ENCODE measurements at regions not wholly inside any gene's neighbourhood (a gene's known extent, or its start where the extent isn't known, plus 50 kb on each side); places are given as distances from the start of the nearest gene placed in this dataset.

DNA sequence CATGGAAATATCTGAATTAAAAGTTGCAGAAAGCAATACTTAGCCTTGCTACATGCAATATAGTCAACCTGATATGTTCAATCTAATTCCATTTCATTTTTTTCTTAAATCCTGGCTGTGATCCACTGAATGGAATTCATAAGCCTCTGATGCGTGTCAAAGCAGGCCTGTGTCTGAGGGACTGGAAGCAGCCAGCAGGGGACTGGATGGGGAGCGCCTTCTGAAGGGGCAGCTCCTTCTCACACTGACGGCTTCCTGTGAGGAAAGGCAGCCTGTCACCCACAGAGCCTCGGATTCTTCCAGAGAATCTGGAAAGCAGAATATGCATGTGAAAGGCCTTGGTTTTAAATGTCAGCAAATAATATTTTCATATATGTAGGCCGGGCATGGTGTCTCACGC, 73.5 kb downstream of the KCNF1 start:
- Histone ChIP-seq H2BK5ac (ENCODE audit: low read depth, low read length, poor library complexity) (no peak overlapping the region), H2AFZ (ENCODE audit: insufficient read depth, low read length, poor library complexity) (no peak overlapping the region), H4K8ac (ENCODE audit: low read depth, low read length) (no peak overlapping the region), H2BK12ac (ENCODE audit: low read length) (no peak overlapping the region), H3K36me3 (ENCODE audit: control insufficient read depth in 1 of 2, insufficient read depth in 2 of 2, low read length in 2 of 2) (no peaks in the 10 kb centered on the region), H3K14ac (ENCODE audit: low read length) (no peak overlapping the region), H4K91ac (ENCODE audit: low read depth, low read length) (no peak overlapping the region), H3K4me2 (ENCODE audit: low read length) (no peak overlapping the region), H3K23ac (ENCODE audit: low read length) (no peak overlapping the region), H3K4ac (ENCODE audit: low read depth, low read length) (no peak overlapping the region), H3K79me1 (ENCODE audit: low read length) (no peaks in the 10 kb centered on the region), H3K4me1 (ENCODE audit: control insufficient read depth in 1 of 2, insufficient read depth in 2 of 2, low read length in 2 of 2) (no peaks in the 10 kb centered on the region), H3K18ac (ENCODE audit: low read length) (no peak overlapping the region), H3K79me2 (ENCODE audit: control insufficient read depth, insufficient read depth, low read length, poor library complexity) (no peaks in the 10 kb centered on the region), H3K9me3 (ENCODE audit: insufficient read depth, low read depth, low read length) (no peaks in the 10 kb centered on the region), H2AK5ac (ENCODE audit: low read length) (no peak overlapping the region), H3K27ac (ENCODE audit: low read depth, low read length) (no peak overlapping the region), H2BK120ac (ENCODE audit: insufficient read depth, low read length, poor library complexity) (no peak overlapping the region), H3K27me3 (ENCODE audit: insufficient read depth, low read length) (no peaks in the 10 kb centered on the region), H3K4me3 (ENCODE audit: low read depth, low read length) (no peak overlapping the region), H3K9ac (ENCODE audit: low read length) (no peak overlapping the region), H4K12ac (ENCODE audit: low read depth, low read length) (no peak overlapping the region)
- no peak for DNase-seq
- no CpG with 5 or more reads among the region's 6 CpGs for WGBS (ENCODE audit: extremely low coverage, insufficient coverage, insufficient read length)

DNA sequence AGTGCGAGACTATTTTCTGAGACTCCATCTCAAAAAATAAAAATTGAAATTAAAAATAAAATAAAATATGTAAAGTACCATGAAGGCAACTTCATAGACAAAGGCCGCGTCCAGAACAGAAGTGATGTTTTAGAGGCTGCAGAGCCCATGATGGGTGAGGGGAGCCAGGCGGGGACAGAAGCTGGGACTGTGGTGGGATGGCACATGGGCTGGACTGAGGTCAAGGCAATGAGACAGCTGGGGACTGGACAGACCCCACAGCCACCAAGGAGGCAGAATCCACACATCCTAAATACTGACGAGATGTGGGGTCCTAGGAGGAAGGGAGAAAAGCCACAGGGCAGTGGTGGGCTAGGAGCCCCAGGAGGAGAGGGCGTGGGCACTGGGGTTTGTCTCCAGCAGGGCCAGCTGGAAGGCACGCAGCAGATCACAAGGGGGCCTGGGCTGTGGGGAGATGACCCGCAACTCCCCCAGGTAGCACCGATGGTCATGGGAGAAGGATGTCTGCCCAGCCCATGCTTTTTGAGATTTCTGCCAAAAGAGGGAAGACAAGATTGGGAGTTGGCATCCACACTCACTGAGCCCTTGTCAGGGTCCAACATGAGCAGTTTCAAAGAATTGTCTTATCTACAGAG, 74.3 kb downstream of the KCNF1 start:
- WGBS (ENCODE audit: extremely low coverage, insufficient coverage, insufficient read length): no CpG with 5 or more reads among the region's 9 CpGs
- no peaks in the 10 kb centered on the region for H3K79me2 ChIP-seq (ENCODE audit: control insufficient read depth, insufficient read depth, low read length, poor library complexity)
- H2BK120ac ChIP-seq (ENCODE audit: insufficient read depth, low read length, poor library complexity): no peak overlapping the region
- H2BK5ac ChIP-seq (ENCODE audit: low read depth, low read length, poor library complexity): no peak overlapping the region
- H3K18ac ChIP-seq (ENCODE audit: low read length): no peak overlapping the region
- no peaks in the 10 kb centered on the region for H3K27me3 ChIP-seq (ENCODE audit: insufficient read depth, low read length)
- H2BK12ac ChIP-seq (ENCODE audit: low read length): no peak overlapping the region
- H3K9me3 ChIP-seq (ENCODE audit: insufficient read depth, low read depth, low read length): no peaks in the 10 kb centered on the region
- H3K9ac ChIP-seq (ENCODE audit: low read length): no peak overlapping the region
- H3K79me1 ChIP-seq (ENCODE audit: low read length): no peaks in the 10 kb centered on the region
- no peaks in the 10 kb centered on the region for H3K4me1 ChIP-seq (ENCODE audit: control insufficient read depth in 1 of 2, insufficient read depth in 2 of 2, low read length in 2 of 2)
- no peak overlapping the region for H2AFZ ChIP-seq (ENCODE audit: insufficient read depth, low read length, poor library complexity)
- H3K4me2 ChIP-seq (ENCODE audit: low read length): no peak overlapping the region
- H4K12ac ChIP-seq (ENCODE audit: low read depth, low read length): no peak overlapping the region
- H2AK5ac ChIP-seq (ENCODE audit: low read length): no peak overlapping the region
- no peak overlapping the region for H3K23ac ChIP-seq (ENCODE audit: low read length)
- DNase-seq: no peak
- no peak overlapping the region for H3K27ac ChIP-seq (ENCODE audit: low read depth, low read length)
- no peak overlapping the region for H3K4ac ChIP-seq (ENCODE audit: low read depth, low read length)
- H3K4me3 ChIP-seq (ENCODE audit: low read depth, low read length): peak overlapping the region; percentile 3
- H4K91ac ChIP-seq (ENCODE audit: low read depth, low read length): no peak overlapping the region
- no peak overlapping the region for H4K8ac ChIP-seq (ENCODE audit: low read depth, low read length)
- H3K36me3 ChIP-seq (ENCODE audit: control insufficient read depth in 1 of 2, insufficient read depth in 2 of 2, low read length in 2 of 2): no peaks in the 10 kb centered on the region
- H3K14ac ChIP-seq (ENCODE audit: low read length): no peak overlapping the region

DNA sequence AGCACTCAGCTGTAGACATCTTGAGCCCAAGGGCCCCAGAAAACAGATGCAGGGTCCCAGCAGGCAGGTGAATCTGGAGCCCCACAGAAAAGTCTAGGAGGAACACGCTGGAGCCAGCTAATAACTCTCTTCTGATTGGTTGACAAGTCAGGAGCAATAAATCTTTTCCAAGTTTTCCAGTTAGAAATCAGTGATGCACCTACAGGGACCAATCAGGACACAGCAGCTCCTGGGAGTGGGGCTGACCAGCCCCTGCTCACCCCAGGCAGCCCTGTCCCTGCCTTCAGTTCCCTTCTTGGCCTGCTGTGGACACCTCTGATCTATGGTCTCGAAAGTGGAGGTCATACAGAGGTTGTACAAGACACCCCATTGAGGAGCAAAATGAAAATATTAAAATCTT, 75.7 kb downstream of the KCNF1 start:
- no peak overlapping the region for H4K8ac ChIP-seq (ENCODE audit: low read depth, low read length)
- no peak for DNase-seq
- no peak overlapping the region for H3K23ac ChIP-seq (ENCODE audit: low read length)
- H2AFZ ChIP-seq (ENCODE audit: insufficient read depth, low read length, poor library complexity): no peak overlapping the region
- H3K4me1 ChIP-seq (ENCODE audit: control insufficient read depth in 1 of 2, insufficient read depth in 2 of 2, low read length in 2 of 2): no peaks in the 10 kb centered on the region
- H3K79me2 ChIP-seq (ENCODE audit: control insufficient read depth, insufficient read depth, low read length, poor library complexity): no peaks in the 10 kb centered on the region
- no peak overlapping the region for H4K12ac ChIP-seq (ENCODE audit: low read depth, low read length)
- H3K18ac ChIP-seq (ENCODE audit: low read length): no peak overlapping the region
- no peak overlapping the region for H3K4me3 ChIP-seq (ENCODE audit: low read depth, low read length)
- no peaks in the 10 kb centered on the region for H3K27me3 ChIP-seq (ENCODE audit: insufficient read depth, low read length)
- H3K4ac ChIP-seq (ENCODE audit: low read depth, low read length): no peak overlapping the region
- no peak overlapping the region for H4K91ac ChIP-seq (ENCODE audit: low read depth, low read length)
- no peak overlapping the region for H3K27ac ChIP-seq (ENCODE audit: low read depth, low read length)
- no peaks in the 10 kb centered on the region for H3K36me3 ChIP-seq (ENCODE audit: control insufficient read depth in 1 of 2, insufficient read depth in 2 of 2, low read length in 2 of 2)
- no peak overlapping the region for H3K14ac ChIP-seq (ENCODE audit: low read length)
- WGBS (ENCODE audit: extremely low coverage, insufficient coverage, insufficient read length): no CpG with 5 or more reads among the region's 2 CpGs
- H3K4me2 ChIP-seq (ENCODE audit: low read length): no peak overlapping the region
- H3K9ac ChIP-seq (ENCODE audit: low read length): no peak overlapping the region
- H2AK5ac ChIP-seq (ENCODE audit: low read length): no peak overlapping the region
- no peaks in the 10 kb centered on the region for H3K79me1 ChIP-seq (ENCODE audit: low read length)
- no peaks in the 10 kb centered on the region for H3K9me3 ChIP-seq (ENCODE audit: insufficient read depth, low read depth, low read length)
- H2BK5ac ChIP-seq (ENCODE audit: low read depth, low read length, poor library complexity): no peak overlapping the region
- no peak overlapping the region for H2BK120ac ChIP-seq (ENCODE audit: insufficient read depth, low read length, poor library complexity)
- H2BK12ac ChIP-seq (ENCODE audit: low read length): no peak overlapping the region

DNA sequence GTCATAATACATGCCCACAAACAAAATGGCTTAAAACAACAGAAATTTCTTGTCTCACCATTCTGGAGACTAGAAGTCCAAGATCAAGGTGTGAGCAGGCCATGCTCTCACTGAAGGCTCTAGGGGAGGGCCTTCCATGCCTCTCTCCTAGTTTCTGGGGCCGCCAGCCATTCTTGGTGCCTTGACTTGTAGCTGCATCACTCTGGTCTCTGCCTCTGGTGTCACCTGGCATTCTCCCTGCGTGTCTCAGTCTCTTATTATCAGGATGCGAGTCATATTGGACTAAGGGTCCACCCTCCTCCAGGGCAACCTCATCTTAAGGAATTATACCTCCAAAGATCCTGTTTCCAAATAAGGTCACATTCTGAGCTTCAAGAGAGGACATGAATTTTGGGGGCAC, 76.1 kb downstream of the KCNF1 start:
- Histone ChIP-seq H3K9ac (ENCODE audit: low read length) (no peak overlapping the region), H3K14ac (ENCODE audit: low read length) (no peak overlapping the region), H3K9me3 (ENCODE audit: insufficient read depth, low read depth, low read length) (no peaks in the 10 kb centered on the region), H3K4me3 (ENCODE audit: low read depth, low read length) (no peak overlapping the region), H4K8ac (ENCODE audit: low read depth, low read length) (no peak overlapping the region), H3K4me2 (ENCODE audit: low read length) (no peak overlapping the region), H2AFZ (ENCODE audit: insufficient read depth, low read length, poor library complexity) (no peak overlapping the region), H2AK5ac (ENCODE audit: low read length) (no peak overlapping the region), H3K23ac (ENCODE audit: low read length) (no peak overlapping the region), H4K12ac (ENCODE audit: low read depth, low read length) (no peak overlapping the region), H3K18ac (ENCODE audit: low read length) (no peak overlapping the region), H3K79me1 (ENCODE audit: low read length) (no peaks in the 10 kb centered on the region), H4K91ac (ENCODE audit: low read depth, low read length) (no peak overlapping the region), H3K36me3 (ENCODE audit: control insufficient read depth in 1 of 2, insufficient read depth in 2 of 2, low read length in 2 of 2) (no peaks in the 10 kb centered on the region), H3K79me2 (ENCODE audit: control insufficient read depth, insufficient read depth, low read length, poor library complexity) (no peaks in the 10 kb centered on the region), H2BK12ac (ENCODE audit: low read length) (no peak overlapping the region), H2BK120ac (ENCODE audit: insufficient read depth, low read length, poor library complexity) (no peak overlapping the region), H2BK5ac (ENCODE audit: low read depth, low read length, poor library complexity) (no peak overlapping the region), H3K4ac (ENCODE audit: low read depth, low read length) (no peak overlapping the region), H3K27me3 (ENCODE audit: insufficient read depth, low read length) (no peaks in the 10 kb centered on the region), H3K27ac (ENCODE audit: low read depth, low read length) (no peak overlapping the region), H3K4me1 (ENCODE audit: control insufficient read depth in 1 of 2, insufficient read depth in 2 of 2, low read length in 2 of 2) (no peaks in the 10 kb centered on the region)
- DNase-seq: no peak
- no CpG with 5 or more reads among the region's 3 CpGs for WGBS (ENCODE audit: extremely low coverage, insufficient coverage, insufficient read length)

Measured in trophoblast cell (in vitro differentiated cells and primary cell).